H9 (cell line): ENCODE measurements at regions not wholly inside any gene's neighbourhood (a gene's known extent, or its start where the extent isn't known, plus 50 kb on each side); places are given as distances from the start of the nearest gene placed in this dataset.

Experiments
- DNase-seq: peaks from one replicate; pipeline ENCODE4 v3.0.0-alpha.2; 2017
- H2AFZ ChIP-seq: one replicate; pipeline ENCODE4 v1.6.1; 2013; ENCODE audit warnings: mild to moderate bottlenecking, low read length, control low read depth, moderate library complexity
- H2AK5ac ChIP-seq: 2 replicates; pipeline ENCODE4 v1.6.1; 2013; ENCODE audit warnings: low read length, control low read depth, mixed read lengths; ENCODE audit not compliant: insufficient read length
- H2BK120ac ChIP-seq: one replicate; pipeline ENCODE4 v1.6.1; 2013; ENCODE audit warnings: low read depth, mild to moderate bottlenecking, low read length, control low read depth, inconsistent platforms; ENCODE audit not compliant: poor library complexity, severe bottlenecking
- H2BK12ac ChIP-seq: 2 replicates; pipeline ENCODE4 v1.6.1; 2013; ENCODE audit warnings: low read length, control low read depth, mixed read lengths, low read depth; ENCODE audit not compliant: insufficient read length
- H2BK15ac ChIP-seq: 2 replicates; pipeline ENCODE4 v1.6.1; 2013; ENCODE audit warnings: low read depth, low read length, control low read depth
- H2BK20ac ChIP-seq: one replicate; pipeline ENCODE4 v1.6.1; 2013; ENCODE audit warnings: low read depth, mild to moderate bottlenecking, low read length, control low read depth, inconsistent platforms; ENCODE audit not compliant: poor library complexity, severe bottlenecking
- H2BK5ac ChIP-seq: 2 replicates; pipeline ENCODE4 v1.6.1; 2013; ENCODE audit warnings: low read length, control low read depth, mixed read lengths; ENCODE audit not compliant: insufficient read length
- H3K14ac ChIP-seq: 2 replicates; pipeline ENCODE4 v1.6.1; 2013; ENCODE audit warnings: low read length, control low read depth; ENCODE audit not compliant: insufficient read depth
- H3K18ac ChIP-seq: 2 replicates; pipeline ENCODE4 v1.6.1; 2013; ENCODE audit warnings: low read depth, mild to moderate bottlenecking, mixed read lengths, low read length, control low read depth; ENCODE audit not compliant: insufficient read length
- H3K23ac ChIP-seq: 2 replicates; pipeline ENCODE4 v1.6.1; 2013; ENCODE audit warnings: low read length, control low read depth, mixed read lengths, low read depth; ENCODE audit not compliant: insufficient read length
- H3K23me2 ChIP-seq: 2 replicates; pipeline ENCODE4 v1.6.1; 2013; ENCODE audit warnings: low read depth, mild to moderate bottlenecking, mixed read lengths, low read length, control low read depth; ENCODE audit not compliant: insufficient read length, poor library complexity, severe bottlenecking
- H3K27ac ChIP-seq: 2 replicates; pipeline ENCODE4 v1.5.1; 2013; ENCODE audit warnings: low read length, control low read depth, mixed read lengths, low read depth; ENCODE audit not compliant: insufficient read length
- H3K27me3 ChIP-seq: 2 replicates; pipeline ENCODE4 v1.6.1; 2013; ENCODE audit warnings: low read length, control low read depth, inconsistent platforms; ENCODE audit not compliant: insufficient read depth
- H3K4ac ChIP-seq: 2 replicates; pipeline ENCODE4 v1.6.1; 2013; ENCODE audit warnings: low read depth, mild to moderate bottlenecking, control low read depth, inconsistent platforms, low read length, moderate library complexity
- H3K4me1 ChIP-seq: 2 replicates; pipeline ENCODE4 v1.6.1; 2013; ENCODE audit warnings: low read length, control low read depth, inconsistent platforms; ENCODE audit not compliant: insufficient read depth
- H3K4me2 ChIP-seq: 2 replicates; pipeline ENCODE4 v1.6.1; 2013; ENCODE audit warnings: low read length, control low read depth, mixed read lengths; ENCODE audit not compliant: insufficient read length, insufficient read depth
- H3K56ac ChIP-seq: 2 replicates; pipeline ENCODE4 v1.6.1; 2013; ENCODE audit warnings: low read depth, mild to moderate bottlenecking, mixed read lengths, low read length, control low read depth; ENCODE audit not compliant: insufficient read length
- H3K79me1 ChIP-seq: 2 replicates; pipeline ENCODE4 v1.6.1; 2013; ENCODE audit warnings: low read depth, mild to moderate bottlenecking, moderate library complexity, low read length, control low read depth, inconsistent platforms; ENCODE audit not compliant: insufficient read depth, poor library complexity, severe bottlenecking
- H3K79me2 ChIP-seq: 2 replicates; pipeline ENCODE4 v1.6.1; 2013; ENCODE audit warnings: low read length, control low read depth, inconsistent platforms; ENCODE audit not compliant: insufficient read depth
- H3K9ac ChIP-seq: 2 replicates; pipeline ENCODE4 v1.6.1; 2013; ENCODE audit warnings: low read length, control low read depth, mixed read lengths; ENCODE audit not compliant: insufficient read length; ENCODE audit errors: extremely low read depth
- H3K9me3 ChIP-seq: one replicate; pipeline ENCODE4 v1.6.1; 2013; ENCODE audit warnings: low read depth, low read length, inconsistent platforms; ENCODE audit not compliant: control insufficient read depth
- H3T11ph ChIP-seq: one replicate; pipeline ENCODE4 v1.6.1; 2013; ENCODE audit warnings: mild to moderate bottlenecking, low read length, control low read depth, inconsistent platforms
- H4K20me1 ChIP-seq: one replicate; pipeline ENCODE4 v1.6.1; 2013; ENCODE audit not compliant: control insufficient read depth, insufficient read length, insufficient read depth
- H4K5ac ChIP-seq: 2 replicates; pipeline ENCODE4 v1.6.1; 2013; ENCODE audit warnings: low read depth, mild to moderate bottlenecking, mixed read lengths, low read length, control low read depth; ENCODE audit not compliant: insufficient read length
- H4K8ac ChIP-seq: replicated peaks from 2 replicates; pipeline ENCODE4 v1.6.1; 2013; ENCODE audit warnings: low read length, control low read depth, mixed read lengths, low read depth; ENCODE audit not compliant: insufficient read length
- H4K91ac ChIP-seq: 2 replicates; pipeline ENCODE4 v1.6.1; 2013; ENCODE audit warnings: low read depth, mild to moderate bottlenecking, moderate library complexity, mixed read lengths, low read length, control low read depth; ENCODE audit not compliant: insufficient read length
- H3K27ac Mint-ChIP-seq, 3 experiments: 2 replicates in 2 of 3; 3 replicates in 1 of 3; pipeline ENCODE4 v1.8.0; 2020 to 2021; ENCODE audit warnings: mixed read lengths in 3 of 3, mild to moderate bottlenecking in 1 of 3, moderate library complexity in 1 of 3
- H3K27me3 Mint-ChIP-seq: 2 replicates; pipeline ENCODE4 v1.8.0; 2021; ENCODE audit warnings: low read depth, mild to moderate bottlenecking, moderate library complexity, mixed read lengths
- H3K36me3 Mint-ChIP-seq, 3 experiments: 2 replicates in 2 of 3; 3 replicates in 1 of 3; pipeline ENCODE4 v1.8.0; 2020 to 2021; ENCODE audit warnings: low read depth in 3 of 3, mixed read lengths in 3 of 3; ENCODE audit not compliant: insufficient read depth in 1 of 3
- H3K4me1 Mint-ChIP-seq, 2 experiments: 2 replicates each; pipeline ENCODE4 v1.8.0; 2020; ENCODE audit warnings: mixed read lengths in 2 of 2
- H3K4me3 Mint-ChIP-seq, 2 experiments: 2 replicates in 1 of 2; 3 replicates in 1 of 2; pipeline ENCODE4 v1.8.0; 2020 to 2021; ENCODE audit warnings: mild to moderate bottlenecking in 2 of 2, mixed read lengths in 2 of 2, moderate library complexity in 1 of 2
- H3K9me3 Mint-ChIP-seq, 2 experiments: 2 replicates in 1 of 2; 3 replicates in 1 of 2; pipeline ENCODE4 v1.8.0; 2020; ENCODE audit warnings: mild to moderate bottlenecking in 2 of 2, mixed read lengths in 2 of 2, moderate library complexity in 1 of 2
- CTCF ChIP-seq: fragments of 200-600 bp; sonication (generic); conservative IDR thresholded peaks from 3 replicates; pipeline ENCODE4 v1.8.0; 2021; ENCODE audit warnings: antibody characterized with exemption, mild to moderate bottlenecking

- no peak for DNase-seq
- Histone ChIP-seq H3K18ac (no peak overlapping the region), H2BK12ac (no peak overlapping the region), H3K56ac (no peak overlapping the region), H3K9me3 (no peaks in the 10 kb centered on the region), H2BK5ac (no peak overlapping the region), H3K23ac (no peak overlapping the region), H4K20me1 (no peaks in the 10 kb centered on the region), H4K91ac (no peak overlapping the region), H3K79me2 (no peaks in the 10 kb centered on the region), H2BK120ac (no peak overlapping the region), H2AFZ (no peak overlapping the region), H3K4me2 (no peak overlapping the region), H3K4ac (no peak overlapping the region), H2AK5ac (no peak overlapping the region), H4K5ac (no peak overlapping the region), H2BK15ac (no peak overlapping the region), H2BK20ac (no peak overlapping the region), H3K4me1 (no peaks in the 10 kb centered on the region; the same call in 1 of the 2 replicates), H3K27ac (no peak overlapping the region), H3T11ph (no peak overlapping the region), H3K27me3 (peaks cover 3% of the 10 kb centered on the region; the same call in 1 of the 2 replicates), H3K9ac (no peak overlapping the region), H4K8ac (no peak overlapping the region), H3K14ac (no peak overlapping the region), H3K23me2 (no peaks in the 10 kb centered on the region), H3K79me1 (no peaks in the 10 kb centered on the region)
- no peak overlapping the region for H3K4me3 Mint-ChIP-seq
- H3K27me3 Mint-ChIP-seq, result peaks cover 28% of the 10 kb centered on the region
- TF ChIP-seq CTCF, result no peak
- H3K27ac Mint-ChIP-seq, result no peak overlapping the region
- no peaks in the 10 kb centered on the region; a peak in 1 of 5 replicates for H3K9me3 Mint-ChIP-seq
- H3K36me3 Mint-ChIP-seq, result no peaks in the 10 kb centered on the region
- peaks cover 7 to 12% of the 10 kb centered on the region in 2 experiments for H3K4me1 Mint-ChIP-seq
Measured at GRCh38 chr3:159555205-159555604, 433.4 kb upstream of the IL12A start.
